SH-SY5Y (cell line): ENCODE measurements at regions not wholly inside any gene's neighbourhood (a gene's known extent, or its start where the extent isn't known, plus 50 kb on each side); places are given as distances from the start of the nearest gene placed in this dataset.

ENCODE experiments used
- GATA2 ChIP-seq: IDR thresholded peaks from 2 replicates; pipeline ENCODE4 v1.6.1; 2011; ENCODE audit warnings: mild to moderate bottlenecking, low read depth, low read length
- GATA3 ChIP-seq: IDR thresholded peaks from 2 replicates; pipeline ENCODE4 v1.6.1; 2011; ENCODE audit warnings: low read depth, mild to moderate bottlenecking, low read length, moderate library complexity

GRCh38 chr9:32331240-32331639 is 53.2 kb upstream of the ACO1 start:
- no peak for TF ChIP-seq GATA3
- TF ChIP-seq GATA2 = no peak
